Activated naive CD4-positive, alpha-beta T cell treated with anti-CD3 and anti-CD28 coated beads for 36 hours (primary cell): ENCODE measurements at regions not wholly inside any gene's neighbourhood (a gene's known extent, or its start where the extent isn't known, plus 50 kb on each side); places are given as distances from the start of the nearest gene placed in this dataset.

ENCODE experiments used
- CTCF ChIA-PET: fragments of 350-600 bp; sonication (Branson Sonifier 250); formaldehyde crosslinking; loops from one replicate; lab custom pipeline; 2021; ENCODE audit warnings: antibody characterized with exemption; lab: Charles Lee
- DNase-seq: peaks from one replicate; pipeline ENCODE4 v3.0.0-alpha.2; 2020
- H3K27ac Mint-ChIP-seq: one replicate; pipeline ENCODE4 v1.8.0; 2021; ENCODE audit warnings: mild to moderate bottlenecking, mixed read lengths
- H3K27me3 Mint-ChIP-seq: one replicate; pipeline ENCODE4 v1.8.0; 2021; ENCODE audit warnings: low read depth, mixed read lengths
- H3K36me3 Mint-ChIP-seq: one replicate; pipeline ENCODE4 v1.8.0; 2021; ENCODE audit warnings: low read depth, mixed read lengths
- H3K4me1 Mint-ChIP-seq: one replicate; pipeline ENCODE4 v1.8.0; 2021; ENCODE audit warnings: low read depth, mixed read lengths
- H3K4me3 Mint-ChIP-seq: one replicate; pipeline ENCODE4 v1.8.0; 2021; ENCODE audit warnings: mild to moderate bottlenecking, moderate library complexity, mixed read lengths
- H3K9me3 Mint-ChIP-seq: one replicate; pipeline ENCODE4 v1.8.0; 2021; ENCODE audit warnings: mixed read lengths
- intact Hi-C: fragments of 100-400 bp; cut with micrococcal nuclease; formaldehyde crosslinking; loops from one replicate; pipeline ENCODE4 v1.15.1; 2023

GRCh38 chr21:41098076-41098475, 69.9 kb upstream of the BACE2 start:
- H3K27ac Mint-ChIP-seq: no peak overlapping the region
- H3K4me3 Mint-ChIP-seq: no peak overlapping the region
- no peak for DNase-seq
- H3K4me1 Mint-ChIP-seq: no peaks in the 10 kb centered on the region
- intact Hi-C loops: no loop called here
- peaks cover 2% of the 10 kb centered on the region for H3K27me3 Mint-ChIP-seq
- H3K9me3 Mint-ChIP-seq: peaks cover 4% of the 10 kb centered on the region
- H3K36me3 Mint-ChIP-seq: no peaks in the 10 kb centered on the region
- CTCF ChIA-PET: no interaction called here

- peaks cover 4% of the 10 kb centered on the region for H3K9me3 Mint-ChIP-seq
- no peak for DNase-seq
- no peak overlapping the region for H3K27ac Mint-ChIP-seq
- intact Hi-C loops: no loop called here
- peaks cover 2% of the 10 kb centered on the region for H3K27me3 Mint-ChIP-seq
- H3K36me3 Mint-ChIP-seq: no peaks in the 10 kb centered on the region
- no peak overlapping the region for H3K4me3 Mint-ChIP-seq
- no peaks in the 10 kb centered on the region for H3K4me1 Mint-ChIP-seq
- CTCF ChIA-PET: no interaction called here
Measured at GRCh38 chr21:41098481-41099042, 69.4 kb upstream of the BACE2 start.

- H3K36me3 Mint-ChIP-seq: no peaks in the 10 kb centered on the region
- DNase-seq: no peak
- CTCF ChIA-PET: no interaction called here
- intact Hi-C loops: no loop called here
- H3K27me3 Mint-ChIP-seq: peaks cover 9% of the 10 kb centered on the region
- no peak overlapping the region for H3K4me3 Mint-ChIP-seq
- no peak overlapping the region for H3K27ac Mint-ChIP-seq
- H3K9me3 Mint-ChIP-seq: peaks cover 4% of the 10 kb centered on the region
- no peaks in the 10 kb centered on the region for H3K4me1 Mint-ChIP-seq
Measured at GRCh38 chr21:41100826-41101550, 67.0 kb upstream of the BACE2 start.

GRCh38 chr21:41102281-41102680, 65.7 kb upstream of the BACE2 start:
- CTCF ChIA-PET: interaction anchor here (0.6 kb wide), 1 partner anchor 64 kb away, joined by 3 read pairs; no protein-coding TSS in a partner anchor
- DNase-seq: no peak
- no peak overlapping the region for H3K27ac Mint-ChIP-seq

GRCh38 chr21:41107602-41108001, 60.4 kb upstream of the BACE2 start:
- Mint-ChIP-seq H3K4me3 (no peak overlapping the region), H3K27me3 (peaks cover 11% of the 10 kb centered on the region), H3K4me1 (peaks cover 12% of the 10 kb centered on the region), H3K36me3 (no peaks in the 10 kb centered on the region), H3K9me3 (no peaks in the 10 kb centered on the region), H3K27ac (no peak overlapping the region)
- no peak for DNase-seq
- intact Hi-C loops: no loop called here
- CTCF ChIA-PET: no interaction called here

More at GRCh38 chr21:41102281-41102680, 65.7 kb upstream of the BACE2 start:
- Mint-ChIP-seq H3K9me3 (peaks cover 4% of the 10 kb centered on the region), H3K4me1 (no peaks in the 10 kb centered on the region), H3K4me3 (no peak overlapping the region), H3K27me3 (peaks cover 10% of the 10 kb centered on the region), H3K36me3 (no peaks in the 10 kb centered on the region)
- intact Hi-C loops: no loop called here

GRCh38 chr21:41108668-41109585, 59.0 kb upstream of the BACE2 start:
- Mint-ChIP-seq H3K4me1 (peaks cover 22% of the 10 kb centered on the region), H3K27me3 (peaks cover 11% of the 10 kb centered on the region), H3K27ac (no peak overlapping the region), H3K36me3 (no peaks in the 10 kb centered on the region), H3K9me3 (no peaks in the 10 kb centered on the region), H3K4me3 (no peak overlapping the region)
- no peak for DNase-seq
- CTCF ChIA-PET: no interaction called here
- intact Hi-C loops: no loop called here

GRCh38 chr21:41110161-41110560, 57.8 kb upstream of the BACE2 start:
- Mint-ChIP-seq H3K4me1 (peaks cover 22% of the 10 kb centered on the region), H3K27ac (no peak overlapping the region), H3K36me3 (no peaks in the 10 kb centered on the region), H3K27me3 (peaks cover 7% of the 10 kb centered on the region), H3K4me3 (no peak overlapping the region), H3K9me3 (no peaks in the 10 kb centered on the region)
- intact Hi-C loops: no loop called here
- DNase-seq: no peak
- CTCF ChIA-PET: no interaction called here

- CTCF ChIA-PET: no interaction called here
- peaks cover 5% of the 10 kb centered on the region for H3K27me3 Mint-ChIP-seq
- no peaks in the 10 kb centered on the region for H3K9me3 Mint-ChIP-seq
- H3K4me3 Mint-ChIP-seq: no peak overlapping the region
- H3K4me1 Mint-ChIP-seq: peaks cover 22% of the 10 kb centered on the region
- DNase-seq: no peak
- no peaks in the 10 kb centered on the region for H3K36me3 Mint-ChIP-seq
- intact Hi-C loops: no loop called here
- H3K27ac Mint-ChIP-seq: no peak overlapping the region
Measured at GRCh38 chr21:41110664-41111063, 57.3 kb upstream of the BACE2 start.

GRCh38 chr21:41111681-41112080, 56.3 kb upstream of the BACE2 start:
- intact Hi-C loops: no loop called here
- Mint-ChIP-seq H3K27ac (no peak overlapping the region), H3K27me3 (peaks cover 4% of the 10 kb centered on the region), H3K36me3 (no peaks in the 10 kb centered on the region), H3K4me1 (peaks cover 22% of the 10 kb centered on the region), H3K4me3 (no peak overlapping the region), H3K9me3 (no peaks in the 10 kb centered on the region)
- DNase-seq: no peak
- CTCF ChIA-PET: no interaction called here

- Mint-ChIP-seq H3K4me1 (peaks cover 22% of the 10 kb centered on the region), H3K27me3 (no peaks in the 10 kb centered on the region), H3K9me3 (no peaks in the 10 kb centered on the region), H3K27ac (peak overlapping the region; percentile 68), H3K36me3 (no peaks in the 10 kb centered on the region), H3K4me3 (peak overlapping the region; percentile 39)
- CTCF ChIA-PET: no interaction called here
- DNase-seq: peak; percentile 12
- intact Hi-C loops: no loop called here
Measured at GRCh38 chr21:41112740-41113692, 54.9 kb upstream of the BACE2 start.

- no peak overlapping the region for H3K4me3 Mint-ChIP-seq
- DNase-seq: no peak
- peaks cover 8% of the 10 kb centered on the region for H3K27me3 Mint-ChIP-seq
- CTCF ChIA-PET: interaction anchor here (0.7 kb wide), 1 partner anchor 11 kb away, joined by 3 read pairs; no protein-coding TSS in a partner anchor
- no peaks in the 10 kb centered on the region for H3K36me3 Mint-ChIP-seq
- intact Hi-C loops: no loop called here
- no peaks in the 10 kb centered on the region for H3K9me3 Mint-ChIP-seq
- no peak overlapping the region for H3K27ac Mint-ChIP-seq
- H3K4me1 Mint-ChIP-seq: peaks cover 22% of the 10 kb centered on the region
Measured at GRCh38 chr21:41115851-41116250, 52.1 kb upstream of the BACE2 start.
